ENCODE measurements at regions not wholly inside any gene's neighbourhood (a gene's known extent, or its start where the extent isn't known, plus 50 kb on each side); places are given as distances from the start of the nearest gene placed in this dataset.

GRCh38 chr4:175929932-175930331, 117.9 kb upstream of the GPM6A start:
- TF ChIP-seq POLR2AphosphoS5 (IDR thresholded peaks at IDR 0.05; ENCODE audit: low read depth) (no peak), CTCF (IDR thresholded peaks at IDR 0.05; ENCODE audit: insufficient read depth, low read length) (no peak)

All from HL-60 (cell line).